GM18867 (cell line): ENCODE measurements at regions not wholly inside any gene's neighbourhood (a gene's known extent, or its start where the extent isn't known, plus 50 kb on each side); places are given as distances from the start of the nearest gene placed in this dataset.

ENCODE experiments used
- ATAC-seq: cut with Tn5 transposase; IDR thresholded peaks from one replicate; pipeline ENCODE4 v1.9.1; 2021; ENCODE audit warnings: mild to moderate bottlenecking, moderate library complexity; ENCODE audit not compliant: unreplicated experiment

DNA sequence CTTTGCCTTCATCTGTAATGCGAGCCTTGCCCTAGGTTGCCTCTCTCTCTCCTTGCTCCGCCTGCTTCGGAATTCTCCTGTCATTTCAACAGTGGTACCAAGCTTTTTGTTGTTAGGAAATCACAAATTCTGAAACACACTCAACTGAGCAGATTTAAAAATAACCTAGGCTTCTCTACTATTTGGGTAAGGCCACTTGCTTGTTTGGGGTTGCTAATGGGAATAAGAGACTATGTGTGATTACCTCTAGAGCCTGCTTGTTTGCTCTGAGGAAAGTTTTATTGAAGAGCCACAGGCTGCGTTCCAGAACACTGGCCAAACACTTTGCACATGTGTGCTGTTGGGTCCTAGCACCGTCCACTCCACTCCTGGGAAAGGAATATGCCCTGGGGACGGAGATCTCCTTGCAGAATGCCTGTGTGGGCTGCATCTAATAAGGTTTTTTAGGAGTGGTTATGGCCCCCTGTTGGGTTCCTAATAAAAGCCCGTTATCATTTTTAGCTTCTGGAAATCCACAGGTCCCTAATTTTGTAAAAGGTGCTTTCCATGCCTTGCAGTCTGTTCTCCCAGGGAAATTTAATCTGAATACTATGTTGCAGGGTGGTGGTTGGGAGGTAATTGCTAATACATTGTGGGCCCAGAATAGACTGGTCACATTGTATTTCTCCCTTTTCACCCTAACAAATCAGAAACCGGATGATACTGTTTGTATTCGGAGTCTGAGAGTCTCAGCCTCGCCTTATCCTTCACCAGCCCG, 68.7 kb upstream of the KLF6 start:
- no peak for ATAC-seq

GRCh38 chr10:3853016-3853415, 68.0 kb upstream of the KLF6 start:
- ATAC-seq: no peak

- peak; percentile 86 for ATAC-seq
These were observed 67.3 kb upstream of the KLF6 start for GRCh38 chr10:3852147-3852904.

DNA sequence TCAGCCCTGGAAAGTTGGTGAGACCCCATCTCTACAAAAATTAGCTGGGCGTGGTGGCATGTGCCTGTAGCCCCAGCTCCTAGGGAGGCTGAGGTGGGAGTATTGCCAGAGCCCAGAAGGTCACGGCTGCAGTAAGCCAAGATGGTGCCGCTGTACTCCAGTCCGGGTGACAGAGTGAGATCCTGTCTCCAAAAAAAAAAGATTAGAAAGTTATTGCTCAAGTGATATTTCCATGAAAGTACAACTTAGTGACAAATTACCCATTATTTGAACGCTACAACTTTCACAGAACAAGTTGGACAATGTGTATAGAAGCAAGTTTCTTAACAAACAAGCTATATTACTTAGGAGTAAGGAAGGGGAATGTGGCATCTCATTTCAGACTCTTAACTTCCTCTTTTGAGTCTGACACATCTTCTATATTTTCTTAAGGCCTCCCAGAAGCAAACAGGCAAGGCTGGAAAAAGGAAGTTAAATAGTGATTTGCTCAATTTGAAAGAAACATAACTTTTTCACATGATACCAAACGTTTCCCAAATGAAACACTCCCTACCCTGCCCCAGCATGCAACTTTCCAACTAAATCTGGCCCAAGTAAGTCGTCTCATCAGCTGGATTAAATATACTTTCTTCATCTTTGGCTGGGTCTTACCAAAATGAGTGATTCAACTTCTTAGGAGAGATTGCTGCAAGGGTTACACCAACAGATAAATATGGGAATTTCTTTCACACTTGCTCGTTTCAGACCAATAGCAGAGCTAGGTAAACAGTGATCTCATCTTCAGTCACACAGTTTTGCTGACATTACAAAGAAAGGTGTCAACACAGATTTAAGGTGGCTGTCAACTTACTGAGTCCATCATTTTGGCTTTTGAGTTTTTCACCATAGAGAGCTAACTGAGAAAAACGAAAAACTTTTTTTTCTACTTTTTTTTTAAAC, 66.3 kb upstream of the KLF6 start:
- peak; percentile 35 for ATAC-seq

DNA sequence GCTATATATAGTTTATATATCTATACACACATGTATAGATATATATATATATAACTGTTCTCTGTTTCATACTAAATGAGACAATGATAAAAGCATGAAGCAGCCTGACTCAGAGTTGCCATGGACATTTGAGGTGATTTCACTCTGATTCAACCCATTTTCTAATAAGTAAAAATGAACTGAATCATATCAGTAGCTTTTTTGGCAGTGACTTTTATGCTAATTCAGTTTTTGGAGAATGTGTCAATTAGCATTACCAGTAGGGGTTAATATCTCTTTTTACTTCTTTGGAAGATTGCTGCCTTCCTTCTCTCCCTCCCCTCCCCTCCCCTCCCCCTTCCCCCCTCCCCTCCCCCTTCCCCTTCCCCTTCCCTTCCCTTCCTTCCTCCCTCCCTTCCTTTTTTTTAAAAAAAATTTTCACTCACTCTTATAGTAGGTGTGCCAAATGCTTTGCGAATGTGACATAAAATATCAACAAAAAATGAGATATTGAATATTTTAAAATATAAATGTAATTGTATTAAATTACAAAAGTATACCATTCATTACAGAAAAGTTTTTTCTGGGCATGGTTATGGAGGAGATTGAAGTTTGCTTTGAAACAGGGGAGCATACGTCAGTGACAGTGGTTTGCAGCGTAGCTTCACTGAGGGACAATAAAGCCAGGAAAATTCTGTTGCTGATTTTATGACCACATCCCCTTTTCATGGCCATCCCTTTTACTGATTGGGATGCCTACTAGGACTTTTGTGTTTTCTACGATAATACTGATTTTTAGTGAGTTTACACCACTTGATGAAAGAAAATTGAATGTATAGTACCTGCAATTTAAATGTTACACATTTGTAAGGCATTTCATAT, 64.0 kb upstream of the KLF6 start:
- no peak for ATAC-seq

GRCh38 chr10:3848005-3848774, 63.2 kb upstream of the KLF6 start:
- ATAC-seq: no peak

DNA sequence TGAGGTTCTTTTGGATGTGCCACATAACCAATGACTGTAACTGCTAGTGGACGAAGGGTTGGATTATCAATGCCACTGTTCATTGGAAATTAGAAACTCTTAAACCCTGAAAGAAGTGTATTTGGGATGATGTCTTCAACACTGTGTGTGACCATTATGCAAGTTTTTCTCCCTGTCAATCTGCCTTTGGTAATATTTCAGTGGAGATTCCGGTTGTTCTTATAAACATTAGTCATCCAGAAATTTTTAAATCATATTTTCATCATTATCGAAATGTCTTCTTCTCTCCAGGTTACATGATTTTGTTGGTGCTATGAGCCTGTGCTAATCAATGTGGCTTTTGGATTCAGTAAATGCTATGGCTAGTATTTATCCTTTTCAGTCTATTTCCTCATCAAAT, 61.7 kb upstream of the KLF6 start:
- no peak for ATAC-seq

- ATAC-seq: no peak
These were observed 59.5 kb upstream of the KLF6 start for GRCh38 chr10:3844491-3845025.

DNA sequence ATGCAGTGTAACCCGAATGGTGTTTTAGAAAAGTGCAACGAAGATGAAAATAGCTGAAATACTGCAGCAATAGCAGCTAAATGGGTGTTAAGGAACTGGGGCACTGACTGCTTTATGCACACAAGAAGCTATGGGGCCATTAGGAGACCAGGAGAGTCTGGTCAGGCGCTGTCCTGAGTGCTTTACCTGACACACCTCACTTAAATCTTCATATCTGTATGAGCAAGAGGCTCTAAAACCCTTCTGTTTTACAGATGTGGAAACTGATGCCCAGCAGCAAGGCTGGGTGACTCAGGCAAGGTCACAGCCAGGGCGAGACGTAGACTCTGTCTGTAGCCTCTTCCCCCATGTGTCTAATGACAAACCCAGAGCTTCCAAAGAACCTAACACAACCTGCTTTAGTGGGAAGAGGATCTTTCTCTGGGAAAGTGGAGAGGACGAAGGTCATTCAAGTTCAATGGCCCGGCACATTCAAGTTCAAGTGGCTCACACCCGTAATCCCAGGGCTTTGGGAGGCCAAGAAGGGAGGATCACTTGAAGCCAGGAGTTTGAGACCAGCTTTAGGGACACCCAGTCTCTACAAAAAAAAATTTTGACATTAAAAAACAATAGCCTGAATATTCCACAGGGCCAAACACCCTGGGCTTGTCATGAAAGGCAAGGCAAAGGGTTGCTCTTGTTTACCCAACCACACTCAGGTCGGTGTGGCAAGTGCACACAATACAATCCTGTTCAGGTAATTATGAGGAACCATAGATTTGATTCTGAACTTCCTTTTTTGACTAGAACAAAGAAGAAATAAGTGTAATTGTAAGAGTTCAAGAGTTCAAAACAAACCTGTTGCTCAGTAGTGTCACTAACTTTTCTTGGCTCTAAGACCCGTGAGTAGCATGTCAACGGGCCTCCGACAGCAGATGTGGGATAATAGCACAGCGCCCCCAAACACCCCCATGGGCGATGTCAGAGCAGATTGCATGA, 53.7 kb upstream of the KLF6 start:
- ATAC-seq: no peak

GRCh38 chr10:3837647-3838459, 52.8 kb upstream of the KLF6 start:
- no peak for ATAC-seq

GRCh38 chr10:3836222-3836820, 51.3 kb upstream of the KLF6 start:
- peak; percentile 69 for ATAC-seq

DNA sequence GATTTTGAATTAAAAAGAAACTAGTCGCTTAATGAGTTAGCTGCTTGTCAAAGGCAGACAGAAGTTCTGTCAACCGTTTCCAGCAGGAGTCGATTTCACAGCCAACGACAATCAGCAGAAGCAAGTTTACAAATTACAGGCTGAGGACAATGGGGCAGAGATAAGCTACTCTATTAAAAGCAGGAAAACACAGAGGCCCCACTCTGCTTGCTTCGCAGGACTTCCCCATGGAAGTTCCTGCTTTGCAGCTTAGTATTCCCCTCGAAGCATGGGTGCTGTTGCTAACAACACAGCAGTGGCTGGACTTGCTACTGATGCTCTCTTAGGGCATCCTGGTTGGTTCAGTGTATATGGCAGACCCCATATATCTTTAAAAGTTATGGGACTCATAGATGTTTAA, 50.8 kb upstream of the KLF6 start:
- ATAC-seq: peak; percentile 23

DNA sequence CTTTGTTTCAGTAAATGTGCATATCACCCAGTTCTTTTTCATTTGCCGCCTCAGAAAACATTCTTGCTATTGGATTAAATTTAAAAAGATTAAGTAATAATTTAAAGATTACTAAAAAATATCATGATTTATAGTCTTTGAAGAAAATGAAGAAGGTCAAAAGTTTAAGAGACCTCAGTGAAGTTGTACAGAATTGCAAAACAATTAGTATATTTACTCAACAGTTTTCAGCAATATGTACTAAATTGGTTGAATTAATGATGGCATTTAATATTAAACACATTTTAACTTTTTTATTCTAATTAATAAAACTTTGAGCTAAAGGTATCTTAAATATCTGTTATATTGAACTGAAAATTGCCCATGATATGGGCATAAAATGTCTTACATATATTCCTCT, 49.9 kb upstream of the KLF6 start:
- ATAC-seq: no peak
